ENCODE measurements at regions not wholly inside any gene's neighbourhood (a gene's known extent, or its start where the extent isn't known, plus 50 kb on each side); places are given as distances from the start of the nearest gene placed in this dataset.

DNA sequence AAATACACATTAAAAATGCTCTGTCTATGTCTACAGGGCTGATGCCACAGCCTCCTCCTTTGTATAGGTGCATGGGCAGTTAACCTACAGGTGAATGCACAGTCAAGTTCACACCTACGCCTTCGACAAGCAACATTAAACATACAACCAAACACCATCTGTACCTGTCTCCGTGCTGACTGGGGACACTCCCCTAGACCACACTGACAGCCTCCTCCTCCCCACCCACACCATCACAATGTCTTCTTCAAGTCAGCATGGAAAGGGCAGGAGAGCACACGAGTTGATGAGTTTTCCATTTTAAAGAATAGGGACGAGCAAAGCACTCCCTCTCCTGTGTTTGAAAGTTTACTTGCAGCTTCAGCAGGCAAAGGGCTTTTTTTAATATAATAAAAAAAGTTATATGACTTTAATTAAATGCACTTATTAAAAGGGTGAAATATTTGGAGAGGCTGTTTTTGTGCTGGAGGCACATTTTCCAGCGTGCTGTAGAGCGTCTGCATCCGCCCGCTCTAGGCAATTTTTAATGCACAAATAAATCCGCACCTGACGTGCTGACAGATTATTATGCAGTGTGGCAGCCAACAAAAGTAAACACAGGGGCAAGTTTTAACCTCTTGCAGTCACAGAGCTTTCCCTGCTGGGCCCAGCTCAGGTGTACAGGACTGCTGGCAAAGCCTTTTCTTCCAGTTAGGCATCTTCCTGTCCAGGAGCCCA, 367.9 kb downstream of the SOX9 start:
- TF ChIP-seq POLR2A (IDR thresholded peaks at IDR 0.05), result no peak
- TF ChIP-seq, protein P1, sequence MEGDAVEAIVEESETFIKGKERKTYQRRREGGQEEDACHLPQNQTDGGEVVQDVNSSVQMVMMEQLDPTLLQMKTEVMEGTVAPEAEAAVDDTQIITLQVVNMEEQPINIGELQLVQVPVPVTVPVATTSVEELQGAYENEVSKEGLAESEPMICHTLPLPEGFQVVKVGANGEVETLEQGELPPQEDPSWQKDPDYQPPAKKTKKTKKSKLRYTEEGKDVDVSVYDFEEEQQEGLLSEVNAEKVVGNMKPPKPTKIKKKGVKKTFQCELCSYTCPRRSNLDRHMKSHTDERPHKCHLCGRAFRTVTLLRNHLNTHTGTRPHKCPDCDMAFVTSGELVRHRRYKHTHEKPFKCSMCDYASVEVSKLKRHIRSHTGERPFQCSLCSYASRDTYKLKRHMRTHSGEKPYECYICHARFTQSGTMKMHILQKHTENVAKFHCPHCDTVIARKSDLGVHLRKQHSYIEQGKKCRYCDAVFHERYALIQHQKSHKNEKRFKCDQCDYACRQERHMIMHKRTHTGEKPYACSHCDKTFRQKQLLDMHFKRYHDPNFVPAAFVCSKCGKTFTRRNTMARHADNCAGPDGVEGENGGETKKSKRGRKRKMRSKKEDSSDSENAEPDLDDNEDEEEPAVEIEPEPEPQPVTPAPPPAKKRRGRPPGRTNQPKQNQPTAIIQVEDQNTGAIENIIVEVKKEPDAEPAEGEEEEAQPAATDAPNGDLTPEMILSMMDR (IDR thresholded peaks at IDR 0.05), result no peak
- Histone ChIP-seq H3K36me3 (no peaks in the 10 kb centered on the region), H3K9me3 (no peaks in the 10 kb centered on the region), H3K4me1 (no peaks in the 10 kb centered on the region), H3K27me3 (no peaks in the 10 kb centered on the region), H3K27ac (no peak overlapping the region), H3K4me3 (replicated peaks in 1 of 3) (no peak overlapping the region)
- no peak for DNase-seq
- WGBS, 2 donors, result 66 to 79% methylated on average over 11 of the region's 11 CpGs
- intact Hi-C loops (cut with DNase I), result no loop called here

DNA sequence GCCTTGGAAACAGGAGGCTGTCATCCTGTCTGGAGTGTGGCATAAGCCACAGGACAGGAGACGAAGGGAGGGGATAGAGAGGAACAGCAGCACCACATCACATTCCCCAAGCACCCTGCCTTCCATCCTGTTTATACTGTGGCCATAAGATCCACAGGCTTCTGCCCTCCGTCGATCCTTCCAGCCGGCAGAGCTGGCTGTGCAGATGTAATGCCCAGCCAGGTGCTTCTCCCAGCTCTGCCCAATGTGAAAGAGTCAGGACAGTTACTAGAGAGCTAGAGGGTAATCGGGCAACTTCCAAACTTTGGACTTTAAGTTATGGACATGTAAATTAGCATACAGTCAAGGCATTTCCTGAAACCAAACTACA, 368.4 kb downstream of the SOX9 start:
- Histone ChIP-seq H3K27me3 (no peaks in the 10 kb centered on the region), H3K9me3 (no peaks in the 10 kb centered on the region), H3K36me3 (no peaks in the 10 kb centered on the region), H3K27ac (no peak overlapping the region), H3K4me1 (no peaks in the 10 kb centered on the region), H3K4me3 (replicated peaks in 1 of 3) (no peak overlapping the region)
- no peak for TF ChIP-seq POLR2A (IDR thresholded peaks at IDR 0.05)
- TF ChIP-seq, protein P1 (IDR thresholded peaks at IDR 0.05), result no peak
- intact Hi-C loops (cut with DNase I), result no loop called here
- 67 to 77% methylated on average over 5 of the region's 5 CpGs for WGBS, 2 donors
- no peak for DNase-seq

DNA sequence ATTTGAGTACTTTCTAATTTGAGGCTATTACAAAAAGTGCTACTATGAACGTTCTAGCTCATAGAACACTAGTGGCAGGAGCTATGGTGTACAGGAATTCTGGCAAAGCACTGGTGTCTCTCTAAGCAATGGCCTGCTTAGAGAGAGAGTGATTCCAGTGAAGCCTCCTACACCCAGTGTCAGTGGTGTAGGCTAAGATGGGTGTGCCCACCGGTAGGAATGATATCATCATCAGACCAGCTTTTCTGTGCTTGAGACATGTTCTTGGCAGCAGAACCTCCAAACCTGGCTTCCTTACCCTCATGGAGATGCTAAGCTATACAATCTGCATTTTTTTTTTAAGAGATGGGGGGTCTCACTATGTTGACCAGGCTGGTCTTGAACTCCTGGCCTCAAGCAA, 370.3 kb downstream of the SOX9 start:
- Histone ChIP-seq H3K27me3 (no peaks in the 10 kb centered on the region), H3K9me3 (no peaks in the 10 kb centered on the region), H3K27ac (no peak overlapping the region), H3K4me1 (no peaks in the 10 kb centered on the region), H3K36me3 (no peaks in the 10 kb centered on the region), H3K4me3 (replicated peaks in 1 of 3) (no peak overlapping the region)
- intact Hi-C loops (cut with DNase I), result no loop called here
- TF ChIP-seq, protein P1 (IDR thresholded peaks at IDR 0.05), result no peak
- no peak for TF ChIP-seq POLR2A (IDR thresholded peaks at IDR 0.05)
- WGBS, 2 donors, result 88 to 92% methylated on average over 1 to 2 of the region's 2 CpGs
- DNase-seq, result no peak

DNA sequence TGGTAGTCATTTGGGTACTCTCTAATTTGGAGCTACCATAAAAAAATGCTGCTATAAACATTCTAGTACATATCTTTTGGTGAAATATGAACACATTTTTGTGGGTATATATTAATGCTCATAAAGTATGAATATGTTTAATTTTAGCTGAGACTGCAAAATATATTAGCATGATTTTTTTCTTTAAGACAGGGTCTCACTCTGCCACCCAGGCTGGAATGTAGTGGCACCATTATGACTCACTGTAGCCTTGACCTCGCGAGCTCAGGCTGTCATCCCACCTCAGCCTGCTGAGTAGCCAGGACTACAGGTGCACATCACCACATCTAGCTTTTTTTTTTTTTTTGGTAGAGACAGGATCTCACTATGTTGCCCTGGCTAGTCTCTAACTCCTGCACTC, 371.7 kb downstream of the SOX9 start:
- H3K4me3 ChIP-seq (replicated peaks in 1 of 3), result no peak overlapping the region
- no peaks in the 10 kb centered on the region for H3K36me3 ChIP-seq
- H3K9me3 ChIP-seq, result no peaks in the 10 kb centered on the region
- DNase-seq, result no peak
- H3K27ac ChIP-seq, result no peak overlapping the region
- no peaks in the 10 kb centered on the region for H3K27me3 ChIP-seq
- 98% methylated on average over 2 of the region's 2 CpGs for WGBS, 2 donors
- no peaks in the 10 kb centered on the region for H3K4me1 ChIP-seq
- TF ChIP-seq, protein P1 (IDR thresholded peaks at IDR 0.05), result no peak
- TF ChIP-seq POLR2A (IDR thresholded peaks at IDR 0.05), result no peak
- intact Hi-C loops (cut with DNase I), result no loop called here

DNA sequence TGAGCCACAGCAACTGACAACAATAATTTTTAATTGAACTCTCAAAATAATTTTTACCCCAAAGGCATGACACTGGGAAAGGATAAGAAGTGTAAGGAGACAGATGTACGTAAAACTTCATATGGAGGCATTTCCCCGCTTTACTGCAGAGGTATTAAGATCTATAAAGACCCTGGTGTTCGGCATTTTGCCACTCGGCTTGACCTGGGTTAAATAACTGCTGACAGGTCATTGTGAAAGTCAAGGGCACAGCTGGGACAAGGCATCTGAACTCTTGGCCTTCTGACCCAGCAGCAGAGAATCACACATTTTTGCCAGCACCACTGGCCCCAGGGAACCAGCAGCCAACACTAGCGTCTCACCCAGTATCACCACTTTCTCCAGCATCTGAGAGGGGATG, 372.1 kb downstream of the SOX9 start:
- H3K9me3 ChIP-seq, result no peaks in the 10 kb centered on the region
- H3K27me3 ChIP-seq, result no peaks in the 10 kb centered on the region
- intact Hi-C loops (cut with DNase I), result no loop called here
- no peak overlapping the region for H3K27ac ChIP-seq
- no peaks in the 10 kb centered on the region for H3K36me3 ChIP-seq
- H3K4me3 ChIP-seq (replicated peaks in 1 of 3), result no peak overlapping the region
- H3K4me1 ChIP-seq, result no peaks in the 10 kb centered on the region
- TF ChIP-seq, protein P1 (IDR thresholded peaks at IDR 0.05), result no peak
- TF ChIP-seq POLR2A (IDR thresholded peaks at IDR 0.05), result no peak
- WGBS, 2 donors, result 87% methylated on average over 5 of the region's 5 CpGs
- no peak for DNase-seq

All from thyroid gland (tissue), 4 donors.